Osteoblast (primary cell): ENCODE measurements at regions not wholly inside any gene's neighbourhood (a gene's known extent, or its start where the extent isn't known, plus 50 kb on each side); places are given as distances from the start of the nearest gene placed in this dataset.

Experiments
- DNase-seq: peaks from one replicate; pipeline ENCODE4 v3.0.0; 2011; ENCODE audit warnings: low spot score, mixed read lengths; ENCODE audit not compliant: insufficient read length; ENCODE audit errors: missing footprints
- H2AFZ ChIP-seq: 2 replicates; pipeline ENCODE4 v1.6.0; 2011; ENCODE audit warnings: mild to moderate bottlenecking, low read length
- H3K27ac ChIP-seq: 2 replicates; pipeline ENCODE4 v1.5.1; 2011; ENCODE audit warnings: mild to moderate bottlenecking, low read depth, low read length, moderate library complexity
- H3K27me3 ChIP-seq: 2 replicates; pipeline ENCODE4 v1.6.0; 2012; ENCODE audit warnings: mild to moderate bottlenecking, control low read depth, inconsistent platforms, low read length, moderate library complexity; ENCODE audit not compliant: insufficient read depth
- H3K36me3 ChIP-seq: 2 replicates; pipeline ENCODE4 v1.5.1; 2011; ENCODE audit warnings: mild to moderate bottlenecking, low read length, control low read depth, moderate library complexity; ENCODE audit not compliant: insufficient read depth
- H3K4me1 ChIP-seq: 2 replicates; pipeline ENCODE4 v1.5.1; 2011; ENCODE audit warnings: mild to moderate bottlenecking, low read length, control low read depth, moderate library complexity; ENCODE audit not compliant: insufficient read depth
- H3K4me2 ChIP-seq: 2 replicates; pipeline ENCODE4 v1.6.0; 2011; ENCODE audit warnings: mild to moderate bottlenecking, low read length; ENCODE audit not compliant: insufficient read depth
- H3K4me3 ChIP-seq: fragments of 200-600 bp; sonication (generic); 3 replicates; pipeline ENCODE4 v1.5.1; 2012; ENCODE audit warnings: mild to moderate bottlenecking, low read length, inconsistent platforms; ENCODE audit not compliant: insufficient read depth
- H3K79me2 ChIP-seq: 2 replicates; pipeline ENCODE4 v1.6.0; 2012; ENCODE audit warnings: mild to moderate bottlenecking, low read length, control low read depth, inconsistent platforms; ENCODE audit not compliant: insufficient read depth
- H3K9me3 ChIP-seq: 2 replicates; pipeline ENCODE4 v1.5.1; 2011; ENCODE audit warnings: low read depth, low read length, control low read depth
- H4K20me1 ChIP-seq: 2 replicates; pipeline ENCODE4 v1.6.0; 2012; ENCODE audit warnings: mild to moderate bottlenecking, low read length, control low read depth; ENCODE audit not compliant: insufficient read depth
- TF ChIP-seq, protein P1 (sequence below): IDR thresholded peaks from 2 replicates; pipeline ENCODE4 v1.5.1; 2011; ENCODE audit warnings: mild to moderate bottlenecking, low read depth, low read length, moderate library complexity; ENCODE audit errors: extremely low read depth

GRCh38 chr17:34465789-34466188, 102.8 kb upstream of the CCL1 start:
- DNase-seq = no peak
- Histone ChIP-seq H3K4me1 (no peaks in the 10 kb centered on the region), H3K79me2 (no peaks in the 10 kb centered on the region), H3K9me3 (no peaks in the 10 kb centered on the region), H3K27me3 (no peaks in the 10 kb centered on the region), H3K36me3 (no peaks in the 10 kb centered on the region), H2AFZ (no peak overlapping the region), H4K20me1 (no peaks in the 10 kb centered on the region), H3K27ac (no peak overlapping the region), H3K4me3 (no peak overlapping the region), H3K4me2 (no peak overlapping the region)
- TF ChIP-seq, protein P1, sequence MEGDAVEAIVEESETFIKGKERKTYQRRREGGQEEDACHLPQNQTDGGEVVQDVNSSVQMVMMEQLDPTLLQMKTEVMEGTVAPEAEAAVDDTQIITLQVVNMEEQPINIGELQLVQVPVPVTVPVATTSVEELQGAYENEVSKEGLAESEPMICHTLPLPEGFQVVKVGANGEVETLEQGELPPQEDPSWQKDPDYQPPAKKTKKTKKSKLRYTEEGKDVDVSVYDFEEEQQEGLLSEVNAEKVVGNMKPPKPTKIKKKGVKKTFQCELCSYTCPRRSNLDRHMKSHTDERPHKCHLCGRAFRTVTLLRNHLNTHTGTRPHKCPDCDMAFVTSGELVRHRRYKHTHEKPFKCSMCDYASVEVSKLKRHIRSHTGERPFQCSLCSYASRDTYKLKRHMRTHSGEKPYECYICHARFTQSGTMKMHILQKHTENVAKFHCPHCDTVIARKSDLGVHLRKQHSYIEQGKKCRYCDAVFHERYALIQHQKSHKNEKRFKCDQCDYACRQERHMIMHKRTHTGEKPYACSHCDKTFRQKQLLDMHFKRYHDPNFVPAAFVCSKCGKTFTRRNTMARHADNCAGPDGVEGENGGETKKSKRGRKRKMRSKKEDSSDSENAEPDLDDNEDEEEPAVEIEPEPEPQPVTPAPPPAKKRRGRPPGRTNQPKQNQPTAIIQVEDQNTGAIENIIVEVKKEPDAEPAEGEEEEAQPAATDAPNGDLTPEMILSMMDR = no peak

DNA sequence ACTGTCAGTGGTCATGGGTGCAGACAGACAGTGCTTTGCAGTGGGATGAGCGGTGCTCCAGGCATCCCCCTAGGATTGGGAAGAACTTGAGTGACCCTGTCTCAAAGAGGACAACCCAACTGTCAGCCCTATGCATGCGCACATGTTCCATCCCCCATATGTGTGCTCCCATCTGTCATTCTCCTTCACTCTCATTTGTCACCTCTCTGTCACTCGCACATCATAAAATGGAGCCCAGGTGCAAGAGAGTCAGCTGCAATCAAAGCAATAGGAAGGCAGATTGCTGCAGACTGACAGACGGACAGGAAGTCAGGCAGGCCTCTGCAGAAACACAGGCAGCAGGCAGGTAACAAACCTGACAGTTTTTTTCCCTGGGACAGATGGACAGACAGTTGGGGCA, 101.8 kb upstream of the CCL1 start:
- H3K4me1 ChIP-seq = no peaks in the 10 kb centered on the region
- H2AFZ ChIP-seq = no peak overlapping the region
- no peak overlapping the region for H3K4me3 ChIP-seq
- H3K27ac ChIP-seq = no peak overlapping the region
- H3K36me3 ChIP-seq = no peaks in the 10 kb centered on the region
- no peaks in the 10 kb centered on the region for H3K9me3 ChIP-seq
- no peak overlapping the region for H3K4me2 ChIP-seq
- no peaks in the 10 kb centered on the region for H4K20me1 ChIP-seq
- TF ChIP-seq, protein P1 = no peak
- DNase-seq = no peak
- no peaks in the 10 kb centered on the region for H3K27me3 ChIP-seq
- no peaks in the 10 kb centered on the region for H3K79me2 ChIP-seq

GRCh38 chr17:34458266-34458665, 95.2 kb upstream of the CCL1 start:
- Histone ChIP-seq H3K79me2 (no peaks in the 10 kb centered on the region), H3K4me2 (no peak overlapping the region), H3K27me3 (no peaks in the 10 kb centered on the region), H4K20me1 (no peaks in the 10 kb centered on the region), H3K27ac (no peak overlapping the region), H3K9me3 (no peaks in the 10 kb centered on the region), H3K36me3 (no peaks in the 10 kb centered on the region), H3K4me3 (no peak overlapping the region), H2AFZ (no peak overlapping the region), H3K4me1 (no peaks in the 10 kb centered on the region)
- DNase-seq = no peak
- TF ChIP-seq, protein P1 = no peak

DNA sequence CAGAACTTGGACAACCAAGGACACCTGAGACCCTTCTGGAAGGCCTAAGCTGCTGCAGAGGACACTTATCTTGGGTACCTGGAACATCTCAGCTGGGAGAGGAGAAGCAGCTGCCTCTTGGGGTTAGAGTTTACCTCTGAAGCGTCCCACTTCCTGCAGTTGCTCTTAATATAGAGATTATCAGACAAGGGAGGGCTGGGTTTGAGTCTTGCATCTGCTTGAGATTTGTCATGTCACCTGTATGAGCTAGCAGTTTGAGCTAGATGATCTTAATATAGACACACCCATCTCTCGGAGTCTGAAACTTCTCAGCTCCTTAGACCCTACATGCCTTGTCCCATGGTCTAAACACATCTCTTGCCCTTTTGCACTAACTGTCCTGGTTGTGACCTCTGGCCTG, 93.1 kb upstream of the CCL1 start:
- TF ChIP-seq, protein P1 = no peak
- H3K4me1 ChIP-seq = no peaks in the 10 kb centered on the region
- H3K27ac ChIP-seq = no peak overlapping the region
- H3K9me3 ChIP-seq = no peaks in the 10 kb centered on the region
- no peaks in the 10 kb centered on the region for H4K20me1 ChIP-seq
- DNase-seq = no peak
- no peak overlapping the region for H3K4me2 ChIP-seq
- H2AFZ ChIP-seq = no peak overlapping the region
- no peaks in the 10 kb centered on the region for H3K36me3 ChIP-seq
- H3K4me3 ChIP-seq = no peak overlapping the region
- no peaks in the 10 kb centered on the region for H3K27me3 ChIP-seq
- no peaks in the 10 kb centered on the region for H3K79me2 ChIP-seq
